Urinary bladder (tissue), 3 donors: ENCODE measurements at regions not wholly inside any gene's neighbourhood (a gene's known extent, or its start where the extent isn't known, plus 50 kb on each side); places are given as distances from the start of the nearest gene placed in this dataset.

Experiments
- DNase-seq: peaks from one replicate; pipeline ENCODE4 v3.0.0-alpha.2; 2015; ENCODE audit errors: extremely low spot score
- H3K27ac ChIP-seq: one replicate; pipeline ENCODE4 v1.5.1; 2013; ENCODE audit warnings: low read depth, mild to moderate bottlenecking, moderate library complexity
- H3K36me3 ChIP-seq: one replicate; pipeline ENCODE4 v1.6.1; 2013; ENCODE audit warnings: mild to moderate bottlenecking, moderate library complexity; ENCODE audit not compliant: insufficient read depth
- H3K4me1 ChIP-seq: one replicate; pipeline ENCODE4 v1.6.1; 2013; ENCODE audit warnings: mild to moderate bottlenecking, moderate library complexity; ENCODE audit not compliant: insufficient read depth
- H3K4me3 ChIP-seq: one replicate; pipeline ENCODE4 v1.5.1; 2013; ENCODE audit warnings: low read depth, low read length
- WGBS: extraction: QIAGEN DNeasy Blood & Tissue Kit; methylation state at CpG from one replicate; pipeline ENCODE4 v1.1.7; 2013; 5-methylcytosine and 5-hydroxymethylcytosine counted together
- donor health status: healthy with polysubstance abuse.
- donor health status: healthy.

DNA sequence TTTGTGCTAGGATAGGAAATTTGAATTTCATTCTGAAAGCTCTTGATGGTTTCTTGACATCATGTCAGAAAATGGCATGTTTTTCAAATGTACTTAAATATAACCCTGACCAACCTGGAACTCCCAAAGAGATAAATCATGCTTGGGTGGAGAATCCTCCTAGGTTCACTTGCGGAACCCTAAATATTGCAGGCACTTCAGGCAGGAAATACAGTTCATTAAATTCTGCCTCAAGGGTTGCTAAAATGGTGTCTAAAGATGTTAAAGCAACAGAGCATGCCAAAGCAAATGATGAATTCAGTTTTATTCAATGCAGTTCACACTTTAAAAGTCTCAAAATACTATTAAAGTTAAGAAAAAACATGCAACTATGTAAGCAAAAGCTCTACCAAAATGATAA, 415.9 kb downstream of the SLITRK6 start:
- DNase-seq: no peak
- Histone ChIP-seq H3K4me3 (no peak overlapping the region), H3K27ac (no peak overlapping the region), H3K4me1 (no peaks in the 10 kb centered on the region), H3K36me3 (no peaks in the 10 kb centered on the region)
- WGBS: 95% methylated on average over 1 of the region's 1 CpG

DNA sequence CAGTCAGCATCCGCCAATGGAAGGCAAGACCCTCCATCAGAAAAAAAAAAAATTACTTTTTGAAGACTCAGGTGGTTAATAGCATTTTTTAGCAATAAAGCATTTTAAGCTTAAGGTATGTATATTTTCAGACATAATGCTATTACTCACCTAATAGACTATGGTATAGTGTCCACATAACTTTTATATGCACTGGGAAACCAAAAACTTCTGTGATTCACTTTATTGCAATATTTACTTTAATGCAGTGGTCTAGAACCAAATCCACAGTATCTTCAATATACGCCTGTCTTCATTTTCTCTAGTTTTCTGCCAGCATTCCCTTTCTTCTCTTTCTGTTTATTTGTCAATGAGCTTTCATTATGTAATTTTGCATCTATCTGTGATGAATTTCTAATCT, 418.1 kb downstream of the SLITRK6 start:
- Histone ChIP-seq H3K27ac (no peak overlapping the region), H3K36me3 (no peaks in the 10 kb centered on the region), H3K4me3 (no peak overlapping the region), H3K4me1 (no peaks in the 10 kb centered on the region)
- DNase-seq: no peak
- WGBS: 99% methylated on average over 2 of the region's 2 CpGs

DNA sequence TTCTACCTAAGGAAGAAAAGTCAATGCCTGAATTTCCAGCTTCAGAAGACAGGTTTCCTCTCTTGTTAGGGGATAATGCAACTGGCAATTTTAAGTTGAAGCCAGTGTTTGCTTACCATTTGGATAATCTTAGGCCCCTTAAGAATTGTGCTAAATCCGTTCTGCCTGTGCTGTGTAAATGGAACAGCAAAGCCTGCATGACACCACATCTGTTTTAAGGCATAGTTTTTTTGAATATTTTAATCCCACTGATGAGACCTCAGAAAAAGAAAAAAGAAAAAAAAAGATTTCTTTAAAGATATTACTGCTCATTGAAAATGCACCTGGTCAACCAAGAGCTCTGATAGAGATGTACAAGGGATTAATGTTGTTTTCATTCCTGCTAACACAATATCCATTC, 419.2 kb downstream of the SLITRK6 start:
- Histone ChIP-seq H3K4me1 (no peaks in the 10 kb centered on the region), H3K36me3 (no peaks in the 10 kb centered on the region), H3K4me3 (no peak overlapping the region), H3K27ac (no peak overlapping the region)
- DNase-seq: no peak
- WGBS: 66% methylated on average over 1 of the region's 1 CpG

DNA sequence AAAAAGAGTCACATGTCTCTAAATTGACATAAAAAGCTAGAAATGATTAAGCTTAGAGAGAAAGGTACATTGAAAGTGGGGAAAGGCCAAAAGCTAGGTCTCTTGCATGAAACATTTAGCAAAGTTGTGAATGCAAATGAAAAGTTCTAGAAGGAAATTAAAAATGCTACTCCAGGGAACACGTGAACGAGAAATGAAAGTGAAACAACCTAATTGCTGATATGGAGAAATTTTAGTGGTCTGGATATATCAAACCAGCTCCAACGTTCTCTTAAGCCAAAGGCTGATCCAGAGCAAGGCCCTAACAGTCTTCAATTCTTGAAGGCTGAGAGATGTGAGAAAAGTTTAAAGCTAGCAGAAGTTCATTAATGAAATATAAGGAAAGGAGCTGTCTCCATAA, 419.8 kb downstream of the SLITRK6 start:
- DNase-seq: no peak
- Histone ChIP-seq H3K4me1 (no peaks in the 10 kb centered on the region), H3K36me3 (no peaks in the 10 kb centered on the region), H3K27ac (no peak overlapping the region), H3K4me3 (no peak overlapping the region)
- WGBS: 48% methylated on average over 3 of the region's 3 CpGs

DNA sequence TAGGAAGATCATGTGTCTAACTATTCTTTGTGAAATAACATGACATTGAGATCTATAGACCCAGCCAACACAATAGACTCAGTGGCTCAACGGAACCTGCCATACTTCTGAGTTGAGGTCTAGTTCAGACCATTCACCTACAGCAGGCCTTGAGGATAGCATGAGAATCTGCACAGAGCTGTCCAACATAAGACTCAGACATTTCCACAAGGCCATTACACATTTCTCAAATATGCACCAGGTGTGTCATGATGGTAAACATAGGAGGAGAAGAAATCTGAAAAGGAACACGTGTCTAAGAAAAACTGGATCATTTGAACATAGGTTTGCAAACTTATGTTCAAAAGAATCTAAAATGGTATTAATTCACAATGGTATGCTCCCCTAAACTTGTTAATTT, 421.4 kb downstream of the SLITRK6 start:
- DNase-seq: no peak
- no peaks in the 10 kb centered on the region for H3K36me3 ChIP-seq
- no peaks in the 10 kb centered on the region for H3K4me1 ChIP-seq
- H3K4me3 ChIP-seq: no peak overlapping the region
- WGBS: 87% methylated on average over 2 of the region's 2 CpGs
- no peak overlapping the region for H3K27ac ChIP-seq

DNA sequence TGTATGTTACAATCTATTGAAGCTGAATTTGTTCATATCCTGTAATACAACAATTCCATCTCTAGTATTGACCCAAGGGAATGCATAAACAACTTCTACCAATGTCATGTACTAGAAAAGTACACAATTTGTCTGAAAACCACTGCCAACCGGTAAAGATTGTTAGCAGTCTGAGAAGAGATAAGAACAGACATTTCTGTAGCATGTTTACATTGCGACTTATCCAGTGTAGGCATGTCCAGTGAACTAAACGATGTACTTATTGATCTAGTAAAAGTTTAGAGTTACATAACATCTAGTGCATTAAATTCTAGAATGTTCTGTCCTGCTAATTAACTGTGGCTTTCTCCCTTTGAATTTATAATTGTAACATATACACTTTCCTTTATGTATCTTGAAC, 425.9 kb downstream of the SLITRK6 start:
- H3K27ac ChIP-seq: no peak overlapping the region
- no peaks in the 10 kb centered on the region for H3K4me1 ChIP-seq
- H3K4me3 ChIP-seq: no peak overlapping the region
- no peak for DNase-seq
- 46% methylated on average over 3 of the region's 3 CpGs for WGBS
- H3K36me3 ChIP-seq: no peaks in the 10 kb centered on the region

DNA sequence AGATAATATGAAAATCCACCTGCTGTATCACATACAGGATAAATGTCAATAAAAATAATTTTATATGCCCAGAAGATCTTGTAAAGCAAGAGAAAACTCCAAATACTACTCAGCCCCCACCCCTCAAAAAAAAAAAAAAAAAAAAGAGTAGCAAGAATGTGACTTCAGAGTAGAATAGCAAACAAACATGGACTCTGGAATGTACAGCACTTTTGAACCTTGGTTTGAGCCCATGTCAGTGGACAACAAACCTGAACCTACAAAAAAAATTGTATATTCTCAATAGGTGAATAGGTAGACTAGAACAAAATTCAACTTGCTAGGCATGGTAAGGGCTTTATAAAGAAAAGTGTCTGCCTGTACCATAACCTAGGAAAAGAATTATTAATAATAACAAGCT, 428.0 kb downstream of the SLITRK6 start:
- Histone ChIP-seq H3K27ac (no peak overlapping the region), H3K4me1 (no peaks in the 10 kb centered on the region), H3K36me3 (no peaks in the 10 kb centered on the region), H3K4me3 (no peak overlapping the region)
- no peak for DNase-seq

DNA sequence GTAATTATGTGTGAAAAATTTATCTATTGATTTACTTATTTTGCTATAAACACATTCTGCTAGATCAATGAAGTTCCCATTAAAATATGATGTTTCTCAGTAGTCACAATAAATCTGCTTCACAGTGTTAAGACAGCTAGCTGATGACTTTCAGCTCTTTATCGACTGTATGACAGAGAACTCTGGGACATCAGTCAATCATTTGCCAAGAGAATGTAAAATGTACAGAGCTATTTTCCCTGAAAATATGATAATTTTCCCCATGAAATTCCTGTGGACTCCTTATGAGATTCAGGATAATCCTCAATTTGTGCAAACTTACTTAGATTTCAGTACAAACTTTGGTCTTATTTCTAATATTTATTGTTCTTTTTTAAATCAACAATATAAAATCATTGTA, 430.5 kb downstream of the SLITRK6 start:
- Histone ChIP-seq H3K27ac (no peak overlapping the region), H3K4me1 (no peaks in the 10 kb centered on the region), H3K4me3 (no peak overlapping the region), H3K36me3 (no peaks in the 10 kb centered on the region)
- WGBS: 97% methylated on average over 1 of the region's 1 CpG
- DNase-seq: no peak

DNA sequence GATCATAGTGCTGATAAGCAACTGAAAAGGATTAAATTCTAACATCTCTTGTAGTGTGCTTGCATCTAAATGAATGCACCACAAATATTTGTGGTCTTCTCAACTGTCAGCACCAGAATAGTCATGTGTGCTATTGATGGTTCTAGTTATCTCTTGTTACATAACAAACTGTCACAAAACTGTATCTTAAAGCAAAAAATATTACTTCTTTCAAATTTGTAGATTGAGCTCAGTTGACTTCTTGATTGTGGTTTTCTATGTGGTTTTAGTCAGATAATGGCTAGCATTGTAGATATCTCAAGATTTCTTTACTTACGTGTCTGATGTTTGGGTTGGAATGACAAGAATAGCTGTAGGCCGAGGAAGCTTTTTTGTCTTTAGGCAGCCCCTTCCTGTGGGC, 431.3 kb downstream of the SLITRK6 start:
- no peak for DNase-seq
- Histone ChIP-seq H3K36me3 (no peaks in the 10 kb centered on the region), H3K4me1 (no peaks in the 10 kb centered on the region), H3K27ac (no peak overlapping the region), H3K4me3 (no peak overlapping the region)
- 88% methylated on average over 2 of the region's 2 CpGs for WGBS

DNA sequence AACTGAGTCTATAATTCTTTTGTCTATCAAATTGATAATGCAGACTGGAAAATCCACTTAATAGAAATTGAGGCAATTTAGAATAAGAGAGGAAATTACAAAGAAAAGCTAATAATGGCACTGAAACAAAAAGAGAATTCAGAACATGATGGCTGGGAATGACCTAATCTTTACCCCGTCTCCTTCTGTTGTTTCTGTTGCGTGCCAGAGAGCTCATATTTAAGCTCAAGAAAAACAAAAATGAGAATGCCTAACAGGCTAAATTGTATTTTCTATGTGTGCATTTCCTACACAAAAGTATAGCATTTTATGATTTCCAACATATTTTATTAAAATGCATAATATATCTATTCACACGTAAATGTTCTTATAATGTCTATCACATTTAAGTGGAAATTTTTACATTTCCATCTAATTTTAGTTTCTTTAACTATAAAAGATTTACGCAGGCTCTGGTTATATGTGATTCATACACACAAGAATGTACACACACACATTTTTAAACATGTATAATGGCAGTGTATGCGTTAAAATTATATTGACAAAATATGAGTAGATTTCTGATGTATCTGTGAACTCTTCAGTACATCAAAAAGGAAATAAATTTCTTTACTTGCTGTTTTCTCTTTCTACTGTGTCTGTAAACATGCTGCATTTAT, 432.3 kb downstream of the SLITRK6 start:
- WGBS: 65% methylated on average over 5 of the region's 5 CpGs

DNA sequence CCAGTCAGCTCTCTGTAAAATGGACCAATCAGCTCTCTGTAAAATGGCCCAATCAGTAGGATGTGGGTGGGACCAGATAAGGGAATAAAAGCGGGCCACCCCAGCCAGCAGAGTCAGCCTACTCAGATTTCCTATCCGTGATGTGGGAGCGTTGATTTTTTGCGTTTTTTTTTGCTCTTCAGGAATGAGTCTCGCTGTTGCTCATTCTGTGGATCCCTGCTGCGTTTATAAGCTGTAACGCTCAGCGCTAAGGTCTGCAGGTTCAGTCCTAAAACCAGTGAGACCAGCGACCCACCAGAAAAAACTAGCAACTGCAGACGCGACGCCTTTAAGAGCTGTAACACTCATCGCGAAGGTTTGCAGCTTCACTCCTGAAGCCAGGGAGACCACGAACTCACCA, 435.7 kb downstream of the SLITRK6 start:
- no peak for DNase-seq
- Histone ChIP-seq H3K4me1 (no peaks in the 10 kb centered on the region), H3K27ac (no peak overlapping the region), H3K36me3 (no peaks in the 10 kb centered on the region), H3K4me3 (no peak overlapping the region)
- 95% methylated on average over 15 of the region's 15 CpGs for WGBS

More for the DNA sequence above, 432.3 kb downstream of the SLITRK6 start:
- DNase-seq: no peak
- Histone ChIP-seq H3K4me3 (no peak overlapping the region), H3K27ac (no peak overlapping the region), H3K36me3 (no peaks in the 10 kb centered on the region), H3K4me1 (no peaks in the 10 kb centered on the region)

DNA sequence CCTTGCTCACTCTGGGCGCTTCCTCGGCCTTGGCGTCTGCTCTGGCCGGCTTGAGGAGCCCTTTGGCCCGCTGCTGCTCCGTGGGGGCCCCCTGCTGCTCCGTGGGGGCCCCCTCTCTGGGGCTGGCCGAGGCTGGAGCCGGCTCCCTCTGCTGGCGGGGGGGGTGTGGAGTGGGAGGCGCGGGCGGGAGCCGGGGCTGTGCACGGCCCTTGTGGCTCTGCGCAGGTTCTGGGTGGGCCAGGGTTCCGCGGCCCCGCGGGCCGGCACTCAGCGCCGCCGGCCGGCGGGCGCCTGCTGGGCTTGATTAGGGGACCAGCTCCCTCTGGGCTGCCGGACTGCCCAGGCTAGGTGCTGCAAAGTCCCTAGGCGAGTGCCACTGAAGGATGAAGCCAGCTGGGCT, 436.2 kb downstream of the SLITRK6 start:
- Histone ChIP-seq H3K27ac (no peak overlapping the region), H3K36me3 (no peaks in the 10 kb centered on the region), H3K4me1 (no peaks in the 10 kb centered on the region), H3K4me3 (no peak overlapping the region)
- no peak for DNase-seq
- WGBS: 92% methylated on average over 29 of the region's 29 CpGs

DNA sequence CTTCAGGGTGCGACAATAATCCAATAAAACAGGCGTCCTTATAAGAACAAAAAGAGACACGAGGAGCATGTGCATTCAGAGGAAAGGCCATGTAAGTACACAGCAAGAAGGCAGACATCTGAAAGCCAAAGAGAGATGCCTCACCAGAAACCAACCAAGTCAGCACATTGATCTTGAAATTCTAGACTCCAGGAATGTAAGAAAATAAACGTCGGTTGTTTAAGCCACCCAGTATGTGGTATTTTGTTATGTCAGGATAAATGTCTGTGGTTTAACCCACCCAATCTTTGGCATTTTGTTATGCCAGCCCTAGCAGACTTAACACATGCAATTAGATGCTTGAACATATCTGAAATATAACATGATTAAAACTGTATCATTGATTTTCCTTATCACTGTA, 452.0 kb downstream of the SLITRK6 start:
- no peak for DNase-seq
- H3K4me3 ChIP-seq: no peak overlapping the region
- H3K36me3 ChIP-seq: no peaks in the 10 kb centered on the region
- H3K4me1 ChIP-seq: no peaks in the 10 kb centered on the region
- H3K27ac ChIP-seq: no peak overlapping the region
- WGBS: 76% methylated on average over 5 of the region's 5 CpGs

DNA sequence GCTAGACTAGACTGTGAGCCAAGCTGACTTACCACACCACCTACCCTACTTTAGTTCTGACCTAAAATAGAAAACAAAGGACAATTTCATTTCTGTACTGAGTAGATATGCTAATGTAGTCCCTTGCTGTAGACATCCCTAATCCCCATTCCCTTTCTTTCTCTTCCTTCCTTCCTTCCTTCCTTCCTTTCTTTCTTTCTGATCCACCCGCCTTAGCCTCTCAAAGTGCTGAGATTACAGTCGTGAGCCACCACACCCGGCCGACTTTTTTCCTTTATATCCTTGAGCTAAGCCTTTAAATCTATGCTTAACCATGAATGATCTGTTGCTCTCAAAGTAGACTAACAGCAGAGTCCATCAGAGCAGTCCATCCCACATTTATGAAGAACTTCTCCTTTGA, 465.0 kb downstream of the SLITRK6 start:
- 82% methylated on average over 4 of the region's 4 CpGs for WGBS
- DNase-seq: no peak

DNA sequence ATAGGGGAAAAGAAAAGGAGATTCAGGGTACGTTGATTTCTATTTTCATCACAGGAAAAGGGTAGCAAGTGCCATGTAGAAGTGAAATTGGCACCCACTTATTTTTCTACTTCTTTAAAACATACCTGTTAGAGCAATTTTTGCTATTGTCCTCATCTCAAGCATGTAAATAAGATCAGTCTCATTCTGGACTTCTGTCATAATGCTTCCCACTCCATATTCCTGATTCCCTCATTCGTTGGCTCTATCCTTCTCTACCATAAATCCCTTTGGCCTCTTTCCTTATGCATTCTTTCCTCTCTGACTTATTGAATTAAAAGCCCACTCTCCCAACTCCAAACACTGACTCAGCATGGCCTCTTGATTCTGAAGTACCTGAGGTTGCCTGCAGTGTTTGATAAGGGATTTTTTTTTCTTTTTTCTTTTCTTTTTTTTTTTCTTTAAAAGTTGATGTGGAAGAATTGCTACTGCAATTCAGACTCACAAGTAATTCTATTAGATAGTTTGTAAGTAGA, 465.7 kb downstream of the SLITRK6 start:
- H3K4me1 ChIP-seq: no peaks in the 10 kb centered on the region
- H3K27ac ChIP-seq: no peak overlapping the region
- DNase-seq: no peak
- WGBS: 46% methylated on average over 2 of the region's 2 CpGs
- no peak overlapping the region for H3K4me3 ChIP-seq
- peaks cover 2% of the 10 kb centered on the region for H3K36me3 ChIP-seq

More for the DNA sequence above, 465.0 kb downstream of the SLITRK6 start:
- H3K4me3 ChIP-seq: no peak overlapping the region
- no peak overlapping the region for H3K27ac ChIP-seq
- H3K4me1 ChIP-seq: no peaks in the 10 kb centered on the region
- peaks cover 2% of the 10 kb centered on the region for H3K36me3 ChIP-seq
